Tibial artery (tissue), 4 donors: ENCODE measurements at regions not wholly inside any gene's neighbourhood (a gene's known extent, or its start where the extent isn't known, plus 50 kb on each side); places are given as distances from the start of the nearest gene placed in this dataset.

Source experiments
- DNase-seq, 2 donors: peaks; one replicate each; pipeline ENCODE4 v3.0.0-alpha.2; 2019
- H3K27ac ChIP-seq, 2 donors: fragments of 200-600 bp; sonication (generic) in 1 of 2; 1 replicate in 1 of 2; 2 replicates in 1 of 2; pipeline ENCODE4 v1.5.1; 2018 to 2019; ENCODE audit warnings: mild to moderate bottlenecking in 1 of 2
- H3K27me3 ChIP-seq, 2 donors: fragments of 200-600 bp; sonication (generic) in 1 of 2; one replicate each; pipeline versions ENCODE4 v1.5.1 to v1.6.0; 2016 to 2019
- H3K36me3 ChIP-seq, 3 donors: fragments of 200-600 bp; sonication (generic) in 2 of 3; one replicate each; pipeline ENCODE4 v1.5.1; 2016 to 2019; ENCODE audit warnings: mild to moderate bottlenecking in 2 of 3
- H3K4me1 ChIP-seq, 4 donors: fragments of 200-600 bp; sonication (generic) in 2 of 4; 1 replicate in 3 of 4; 2 replicates in 1 of 4; pipeline ENCODE4 v1.5.1; 2016 to 2019
- H3K4me3 ChIP-seq, 2 donors: fragments of 200-600 bp; sonication (generic) in 1 of 2; 1 replicate in 1 of 2; 2 replicates in 1 of 2; pipeline ENCODE4 v1.5.1; 2018 to 2019; ENCODE audit warnings: mild to moderate bottlenecking in 2 of 2
- H3K9me3 ChIP-seq, 3 donors: fragments of 200-600 bp; sonication (generic) in 1 of 3; one replicate each; pipeline ENCODE4 v1.5.1; 2016 to 2019
- intact Hi-C: fragments of 100-400 bp; cut with DNase I; formaldehyde crosslinking; loops from one replicate; pipeline ENCODE4 v1.15.0; 2023; ENCODE audit warnings: low total_unique reads
- TF ChIP-seq, protein P1 (sequence below), 2 experiments: fragments of 200-600 bp in 1 of 2; fragments of 450-650 bp in 1 of 2; IDR thresholded peaks; one replicate each; pipeline ENCODE4 v1.5.1; 2017 to 2019; ENCODE audit warnings: antibody characterized with exemption in 2 of 2, mild to moderate bottlenecking in 1 of 2, moderate library complexity in 1 of 2

DNA sequence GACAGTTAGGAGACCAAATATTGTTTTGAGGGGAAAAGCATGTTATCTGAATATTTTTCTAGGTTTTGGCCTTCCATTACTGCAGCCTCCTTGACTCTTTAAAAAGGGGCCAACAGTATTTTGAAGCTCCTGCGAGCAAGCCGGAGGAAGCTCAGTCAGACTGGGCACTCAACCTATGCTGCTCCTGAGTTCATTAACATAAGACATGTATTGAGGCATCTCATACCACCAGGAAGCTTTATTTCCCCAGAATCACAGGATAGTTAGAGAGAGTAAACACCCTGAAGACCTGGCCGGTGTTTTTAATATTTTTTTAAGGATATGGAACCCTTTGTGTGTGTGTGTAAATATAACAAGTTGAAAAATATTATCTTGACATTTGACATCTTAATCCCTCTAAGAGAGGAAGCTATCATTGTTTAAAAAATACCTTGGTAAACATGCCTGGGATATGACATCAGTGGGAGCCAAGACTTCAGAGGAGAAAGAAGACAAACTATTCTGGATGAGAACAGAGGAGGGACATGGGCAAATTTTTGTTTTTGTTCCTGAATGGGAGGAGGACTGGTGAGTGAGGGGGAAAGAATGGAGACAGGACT is 139.3 kb upstream of the SLIT3 start:
- TF ChIP-seq, protein P1, sequence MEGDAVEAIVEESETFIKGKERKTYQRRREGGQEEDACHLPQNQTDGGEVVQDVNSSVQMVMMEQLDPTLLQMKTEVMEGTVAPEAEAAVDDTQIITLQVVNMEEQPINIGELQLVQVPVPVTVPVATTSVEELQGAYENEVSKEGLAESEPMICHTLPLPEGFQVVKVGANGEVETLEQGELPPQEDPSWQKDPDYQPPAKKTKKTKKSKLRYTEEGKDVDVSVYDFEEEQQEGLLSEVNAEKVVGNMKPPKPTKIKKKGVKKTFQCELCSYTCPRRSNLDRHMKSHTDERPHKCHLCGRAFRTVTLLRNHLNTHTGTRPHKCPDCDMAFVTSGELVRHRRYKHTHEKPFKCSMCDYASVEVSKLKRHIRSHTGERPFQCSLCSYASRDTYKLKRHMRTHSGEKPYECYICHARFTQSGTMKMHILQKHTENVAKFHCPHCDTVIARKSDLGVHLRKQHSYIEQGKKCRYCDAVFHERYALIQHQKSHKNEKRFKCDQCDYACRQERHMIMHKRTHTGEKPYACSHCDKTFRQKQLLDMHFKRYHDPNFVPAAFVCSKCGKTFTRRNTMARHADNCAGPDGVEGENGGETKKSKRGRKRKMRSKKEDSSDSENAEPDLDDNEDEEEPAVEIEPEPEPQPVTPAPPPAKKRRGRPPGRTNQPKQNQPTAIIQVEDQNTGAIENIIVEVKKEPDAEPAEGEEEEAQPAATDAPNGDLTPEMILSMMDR (IDR thresholded peaks at IDR 0.05): no peak
- Histone ChIP-seq H3K27me3 (no peaks in the 10 kb centered on the region), H3K27ac (peak overlapping the region; percentile 75 to 82), H3K36me3 (no peaks in the 10 kb centered on the region), H3K9me3 (no peaks in the 10 kb centered on the region), H3K4me1 (peaks cover 0 to 78% (median 46%) of the 10 kb centered on the region in 4 donors), H3K4me3 (no peak overlapping the region)
- DNase-seq: no peak
- intact Hi-C loops: no loop called here

DNA sequence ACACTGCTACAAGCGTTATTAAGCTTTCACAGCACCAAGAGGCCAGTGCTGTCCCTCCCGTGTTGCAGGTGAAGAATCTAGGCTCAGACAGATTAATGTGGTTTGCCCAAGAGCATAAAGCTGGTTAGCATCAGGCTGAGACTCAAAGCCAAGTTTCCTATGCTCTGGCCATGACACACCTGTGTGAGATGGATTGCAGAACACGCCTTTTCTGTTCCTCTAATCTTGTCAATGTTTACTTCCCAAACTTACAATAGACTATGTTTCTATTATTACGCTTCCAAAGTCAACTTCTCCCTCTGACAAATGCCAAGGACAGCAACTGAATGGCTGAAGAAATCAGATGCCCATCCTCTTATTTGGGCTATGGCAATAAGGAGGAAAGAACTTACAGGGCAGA is 138.4 kb upstream of the SLIT3 start:
- Histone ChIP-seq H3K27ac (peak overlapping the region; percentile 59 to 82), H3K4me1 (peaks cover 0 to 85% (median 48%) of the 10 kb centered on the region in 4 donors), H3K36me3 (no peaks in the 10 kb centered on the region), H3K4me3 (no peak overlapping the region), H3K27me3 (no peaks in the 10 kb centered on the region), H3K9me3 (no peaks in the 10 kb centered on the region)
- DNase-seq: no peak
- TF ChIP-seq, protein P1 (IDR thresholded peaks at IDR 0.05): no peak
- intact Hi-C loops: no loop called here

DNA sequence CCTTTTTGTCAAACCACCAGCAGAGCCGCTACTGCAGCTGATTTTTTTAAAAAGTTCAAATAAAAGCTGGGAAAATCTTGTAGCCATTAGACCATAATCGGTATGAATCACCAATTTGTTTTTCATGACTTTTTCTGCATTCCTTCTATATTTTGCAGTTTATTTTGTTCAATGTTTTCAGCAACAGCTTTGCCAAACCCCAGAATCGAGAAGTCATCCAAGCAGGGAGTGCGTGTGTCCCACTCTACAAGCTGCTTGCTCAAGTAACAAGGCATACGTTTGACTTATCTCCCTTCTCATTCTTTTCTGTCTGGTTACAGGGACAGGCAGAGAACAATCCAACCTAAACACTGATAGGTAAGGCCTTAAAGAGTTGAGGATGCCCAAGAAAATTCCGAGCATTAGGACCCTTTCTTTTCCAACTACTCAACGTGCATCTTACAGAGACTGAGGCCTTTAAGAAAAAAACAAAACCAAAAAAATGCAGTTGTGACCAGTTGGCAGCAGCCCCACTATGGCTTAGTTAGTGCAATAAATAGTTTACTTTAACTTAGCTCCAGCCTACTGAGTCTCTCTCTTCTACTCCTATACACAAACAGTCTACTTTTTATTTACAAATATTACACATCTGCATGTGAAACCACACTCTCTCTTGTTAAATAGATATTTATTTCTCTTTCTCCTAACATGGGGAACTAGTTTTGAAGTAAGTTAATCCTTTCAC is 134.7 kb upstream of the SLIT3 start:
- TF ChIP-seq, protein P1 (IDR thresholded peaks at IDR 0.05): no peak
- Histone ChIP-seq H3K4me1 (peaks cover 0 to 77% (median 29%) of the 10 kb centered on the region in 4 donors), H3K36me3 (no peaks in the 10 kb centered on the region), H3K27me3 (no peaks in the 10 kb centered on the region), H3K27ac (peak overlapping the region; percentile 47 to 59), H3K4me3 (no peak overlapping the region), H3K9me3 (no peaks in the 10 kb centered on the region)
- intact Hi-C loops: no loop called here
- peak in 1 of 2 donors; percentile 35 for DNase-seq

DNA sequence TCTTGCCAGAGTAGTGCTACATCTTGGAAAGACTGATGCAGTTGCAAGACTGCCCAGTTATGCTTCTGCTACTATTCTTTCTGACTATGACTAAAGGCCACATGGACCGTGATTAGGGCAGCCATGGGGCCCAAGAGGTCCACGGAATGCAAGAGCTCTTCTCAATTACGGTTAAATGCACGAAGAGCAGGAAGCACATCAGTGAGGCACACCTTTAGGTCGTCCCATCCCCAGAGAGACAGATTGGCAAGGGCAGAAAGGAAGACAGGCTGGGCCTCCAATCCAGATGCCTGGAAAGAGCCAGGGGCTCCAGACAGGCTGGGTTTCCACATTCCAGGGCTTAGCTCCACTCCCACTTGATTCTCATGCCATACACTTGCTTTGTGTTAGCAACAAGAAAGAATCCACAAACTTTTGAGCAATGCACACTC is 132.3 kb upstream of the SLIT3 start:
- no peak for DNase-seq
- intact Hi-C loops: no loop called here
- Histone ChIP-seq H3K36me3 (no peaks in the 10 kb centered on the region), H3K9me3 (no peaks in the 10 kb centered on the region), H3K27me3 (no peaks in the 10 kb centered on the region), H3K4me1 (peaks cover 0 to 78% (median 21%) of the 10 kb centered on the region in 4 donors), H3K4me3 (no peak overlapping the region), H3K27ac (peak overlapping the region; percentile 35 to 59)
- TF ChIP-seq, protein P1 (IDR thresholded peaks at IDR 0.05): no peak

DNA sequence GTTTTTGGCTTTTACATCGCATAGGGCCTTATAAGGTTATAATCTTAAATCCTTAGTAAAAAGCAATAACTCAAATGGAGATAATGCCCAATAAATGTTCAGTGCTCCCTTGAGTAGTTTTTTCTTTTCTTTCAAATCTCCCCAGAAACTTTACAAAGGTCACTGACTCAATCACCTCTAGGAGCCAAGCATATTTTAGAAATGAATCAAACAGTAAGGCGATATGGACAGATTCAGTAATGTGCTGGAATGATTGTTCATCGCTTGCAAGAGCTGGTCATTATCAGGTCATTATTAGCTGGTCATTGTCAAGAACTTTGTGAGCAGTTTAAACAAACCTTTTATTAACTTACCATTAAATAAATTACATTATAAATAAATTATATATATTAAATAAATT is 130.4 kb upstream of the SLIT3 start:
- TF ChIP-seq, protein P1 (IDR thresholded peaks at IDR 0.05): no peak

More for the DNA sequence above, 130.4 kb upstream of the SLIT3 start:
- Histone ChIP-seq H3K4me3 (no peak overlapping the region), H3K9me3 (no peaks in the 10 kb centered on the region), H3K36me3 (no peaks in the 10 kb centered on the region), H3K27ac (peak overlapping the region; percentile 61 to 72), H3K27me3 (no peaks in the 10 kb centered on the region), H3K4me1 (peaks cover 0 to 63% (median 21%) of the 10 kb centered on the region in 4 donors)
- intact Hi-C loops: no loop called here
- no peak for DNase-seq
